H1 (cell line): ENCODE measurements at regions not wholly inside any gene's neighbourhood (a gene's known extent, or its start where the extent isn't known, plus 50 kb on each side); places are given as distances from the start of the nearest gene placed in this dataset.

Experiments used
- ASH2L ChIP-seq: fragments of 200-600, 300-600 bp; sonication (generic); IDR thresholded peaks from one replicate; pipeline ENCODE4 v1.7.1; 2017; ENCODE audit warnings: low read length
- BACH1 ChIP-seq: IDR thresholded peaks from 2 replicates; pipeline ENCODE4 v1.6.1; 2012; ENCODE audit warnings: low read length, improper control_type of control experiment
- FOSL1 ChIP-seq: IDR thresholded peaks from 2 replicates; pipeline ENCODE4 v1.6.1; 2011; ENCODE audit warnings: mild to moderate bottlenecking, low read depth, low read length, moderate library complexity; ENCODE audit not compliant: insufficient read depth
- TAF1 ChIP-seq: IDR thresholded peaks from 2 replicates; pipeline ENCODE4 v1.6.1; 2011; ENCODE audit warnings: mild to moderate bottlenecking, low read depth, low read length

DNA sequence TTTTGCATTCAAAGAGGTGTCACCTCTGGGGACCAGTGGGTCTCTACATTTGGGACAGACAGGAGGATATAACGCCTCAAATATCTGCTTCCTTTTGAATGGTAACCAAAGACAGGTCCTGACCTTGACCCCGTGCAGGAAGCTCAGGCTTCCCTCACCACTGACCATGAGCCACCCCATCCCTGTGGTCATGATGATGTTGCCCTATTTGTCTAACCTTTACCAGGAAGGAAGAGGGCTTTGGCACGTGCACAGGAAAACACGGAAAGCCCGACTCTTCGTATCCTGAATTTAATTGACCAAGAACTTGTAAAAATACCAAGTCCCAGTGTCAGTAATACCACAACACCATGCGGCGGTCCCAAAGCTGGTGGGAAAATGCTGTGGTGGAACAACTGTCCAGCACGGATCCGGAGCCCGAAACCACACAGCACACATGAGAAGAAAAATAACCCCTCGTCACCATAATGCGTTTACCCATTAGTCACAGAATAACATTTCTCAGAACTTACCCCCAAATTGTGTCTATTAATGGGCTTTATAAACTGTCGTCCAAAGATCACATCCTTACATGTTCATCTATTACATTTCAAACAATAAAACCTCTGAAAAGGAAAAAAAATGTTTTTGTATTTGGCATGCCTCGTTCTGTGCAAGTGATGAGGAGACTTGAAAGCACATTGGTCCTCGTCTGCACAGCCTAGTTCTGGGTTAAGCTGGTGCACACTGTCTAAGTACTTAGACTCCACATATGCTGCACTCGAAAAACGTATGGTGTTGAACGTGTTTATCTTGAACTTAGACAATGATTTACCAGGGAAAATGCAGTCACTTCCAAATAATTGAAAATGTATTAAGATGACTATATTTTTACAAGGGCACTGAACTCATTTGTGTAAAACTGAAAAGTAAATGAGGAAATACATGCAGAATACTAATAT, 118.9 kb upstream of the IGF1R start (continued):
- TF ChIP-seq FOSL1 (no peak), TAF1 (no peak), ASH2L (no peak), BACH1 (no peak)
